H1 (cell line): ENCODE measurements at regions not wholly inside any gene's neighbourhood (a gene's known extent, or its start where the extent isn't known, plus 50 kb on each side); places are given as distances from the start of the nearest gene placed in this dataset.

ENCODE experiments used
- CTCF ChIA-PET: fragments of 300-600 bp; sonication (Branson Sonifier 250); formaldehyde crosslinking; loops from one replicate; lab custom pipeline; 2021; ENCODE audit not compliant: partially characterized antibody; lab: Charles Lee
- POLR2A ChIA-PET: fragments of 300-600 bp; sonication (Branson Sonifier 250); formaldehyde crosslinking; loops from one replicate; lab custom pipeline; 2021; ENCODE audit warnings: inconsistent platforms; ENCODE audit not compliant: partially characterized antibody; lab: Charles Lee
- DNase-seq, 2 experiments: peaks; one replicate each; pipeline versions ENCODE4 v3.0.0 to v3.0.0-alpha.2; 2010 to 2022; ENCODE audit warnings: low spot score in 2 of 2, low read depth in 1 of 2, mixed read lengths in 1 of 2
- FAIRE-seq: peaks from 2 replicates; lab custom pipeline; 2011; peaks lifted over from hg19 to GRCh38; lab: Jason Lieb, UNC
- H2AFZ ChIP-seq: 2 replicates; pipeline ENCODE4 v1.8.1; 2012; ENCODE audit warnings: low read length, inconsistent platforms
- H2AK5ac ChIP-seq: 2 replicates; pipeline ENCODE4 v1.6.1; 2013; ENCODE audit warnings: low read depth, low read length
- H2BK120ac ChIP-seq: replicated peaks from 2 replicates; pipeline ENCODE3; 2013; ENCODE audit warnings: low read depth, low read length, inconsistent platforms
- H2BK12ac ChIP-seq: 2 replicates; pipeline ENCODE4 v1.6.1; 2013; ENCODE audit warnings: low read depth, low read length
- H2BK15ac ChIP-seq: 2 replicates; pipeline ENCODE4 v1.6.1; 2013; ENCODE audit warnings: low read length
- H2BK20ac ChIP-seq: 2 replicates; pipeline ENCODE4 v1.6.1; 2013; ENCODE audit warnings: low read length
- H2BK5ac ChIP-seq: 2 replicates; pipeline ENCODE4 v1.6.1; 2013; ENCODE audit warnings: low read depth, low read length
- H3K14ac ChIP-seq: 2 replicates; pipeline ENCODE4 v1.6.1; 2013; ENCODE audit warnings: inconsistent platforms; ENCODE audit not compliant: insufficient read length
- H3K18ac ChIP-seq: 2 replicates; pipeline ENCODE4 v1.6.1; 2013; ENCODE audit warnings: low read length; ENCODE audit errors: extremely low read depth
- H3K23ac ChIP-seq: 2 replicates; pipeline ENCODE4 v1.6.1; 2013; ENCODE audit warnings: inconsistent platforms; ENCODE audit not compliant: insufficient read length
- H3K23me2 ChIP-seq: 2 replicates; pipeline ENCODE4 v1.6.1; 2013; ENCODE audit warnings: low read depth, low read length
- H3K27ac ChIP-seq: 2 replicates; pipeline ENCODE4 v1.6.1; 2011; ENCODE audit warnings: low read depth, low read length, inconsistent platforms
- H3K27me3 ChIP-seq, 4 experiments: replicated peaks in 1 of 4; 1 replicate in 1 of 4; 2 replicates in 3 of 4; pipeline versions ENCODE4 v1.6.1 to v1.8.1; 2011 to 2013; ENCODE audit warnings: low read length in 3 of 4, mild to moderate bottlenecking in 3 of 4, inconsistent platforms in 2 of 4, mixed read lengths in 2 of 4, moderate library complexity in 1 of 4; ENCODE audit not compliant: control insufficient read depth in 3 of 4, insufficient read depth in 3 of 4; ENCODE audit errors: extremely low read depth in 1 of 4
- H3K36me3 ChIP-seq, 4 experiments: 2 replicates each; pipeline versions ENCODE4 v1.6.1 to v1.8.1; 2011 to 2013; ENCODE audit warnings: mild to moderate bottlenecking in 4 of 4, low read length in 3 of 4, moderate library complexity in 2 of 4, control low read depth in 1 of 4, inconsistent platforms in 1 of 4; ENCODE audit not compliant: insufficient read depth in 4 of 4, control insufficient read depth in 2 of 4
- H3K4ac ChIP-seq: replicated peaks from 2 replicates; pipeline ENCODE3; 2013; ENCODE audit warnings: low read length, low read depth, mixed read lengths, inconsistent platforms; ENCODE audit not compliant: insufficient read length
- H3K4me1 ChIP-seq, 4 experiments: replicated peaks in 1 of 4; 1 replicate in 1 of 4; 2 replicates in 3 of 4; pipeline versions ENCODE4 v1.6.1 to v1.8.1; 2011 to 2013; ENCODE audit warnings: low read length in 3 of 4, inconsistent platforms in 2 of 4, mixed read lengths in 1 of 4; ENCODE audit not compliant: insufficient read depth in 4 of 4, control insufficient read depth in 3 of 4
- H3K4me2 ChIP-seq, 2 experiments: 2 replicates each; pipeline versions ENCODE4 v1.6.1 to v1.8.1; 2011 to 2013; ENCODE audit warnings: low read depth in 2 of 2, low read length in 2 of 2, control low read depth in 1 of 2, inconsistent platforms in 1 of 2, mild to moderate bottlenecking in 1 of 2; ENCODE audit not compliant: insufficient read depth in 1 of 2
- H3K4me3 ChIP-seq, 4 experiments: fragments of 200-600, 300-600 bp in 1 of 4; sonication (generic), shearing (Covaris generic), sonication (Bioruptor Twin) in 1 of 4; 2 replicates each; pipeline versions ENCODE4 v1.5.1 to v1.8.1; 2011 to 2016; ENCODE audit warnings: low read length in 4 of 4, low read depth in 3 of 4, control low read depth in 2 of 4, inconsistent platforms in 2 of 4, mild to moderate bottlenecking in 2 of 4, mixed read lengths in 1 of 4, moderate library complexity in 1 of 4; ENCODE audit not compliant: insufficient read depth in 2 of 4; ENCODE audit errors: extremely low read depth in 1 of 4
- H3K56ac ChIP-seq: replicated peaks from 2 replicates; pipeline ENCODE3; 2013; ENCODE audit warnings: low read depth, mild to moderate bottlenecking, mixed read lengths, low read length, inconsistent platforms; ENCODE audit not compliant: insufficient read length
- H3K79me1 ChIP-seq: 2 replicates; pipeline ENCODE4 v1.6.1; 2013; ENCODE audit warnings: low read depth, low read length, control low read depth
- H3K79me2 ChIP-seq, 2 experiments: 2 replicates each; pipeline versions ENCODE4 v1.6.1 to v1.8.1; 2012 to 2013; ENCODE audit warnings: low read length in 2 of 2, mild to moderate bottlenecking in 2 of 2, inconsistent platforms in 1 of 2; ENCODE audit not compliant: insufficient read depth in 2 of 2, control insufficient read depth in 1 of 2
- H3K9ac ChIP-seq, 4 experiments: replicated peaks in 1 of 4; 1 replicate in 1 of 4; 2 replicates in 3 of 4; pipeline versions ENCODE4 v1.6.1 to v1.8.1; 2011 to 2013; ENCODE audit warnings: low read depth in 3 of 4, low read length in 3 of 4, control low read depth in 2 of 4, mild to moderate bottlenecking in 2 of 4, moderate library complexity in 2 of 4, inconsistent platforms in 1 of 4; ENCODE audit errors: extremely low read depth in 1 of 4
- H3K9me3 ChIP-seq, 2 experiments: 2 replicates each; pipeline versions ENCODE4 v1.6.1 to v1.8.1; 2012 to 2013; ENCODE audit warnings: mild to moderate bottlenecking in 2 of 2, moderate library complexity in 2 of 2, control low read depth in 1 of 2, inconsistent platforms in 1 of 2, low read depth in 1 of 2, low read length in 1 of 2, mixed read lengths in 1 of 2; ENCODE audit not compliant: insufficient read depth in 2 of 2
- H4K20me1 ChIP-seq, 2 experiments: replicated peaks in 1 of 2; 2 replicates each; pipeline versions ENCODE3 to v1.8.1; 2011 to 2013; ENCODE audit warnings: inconsistent platforms in 2 of 2, low read length in 2 of 2, mild to moderate bottlenecking in 1 of 2; ENCODE audit not compliant: insufficient read depth in 2 of 2, control insufficient read depth in 1 of 2
- H4K5ac ChIP-seq: 2 replicates; pipeline ENCODE4 v1.6.1; 2013; ENCODE audit warnings: low read length, low read depth, mixed read lengths, inconsistent platforms; ENCODE audit not compliant: insufficient read length
- H4K8ac ChIP-seq: 2 replicates; pipeline ENCODE4 v1.8.0; 2013; ENCODE audit warnings: mild to moderate bottlenecking, moderate library complexity, low read length, inconsistent platforms; ENCODE audit not compliant: insufficient read depth; ENCODE audit errors: extremely low read depth
- H4K91ac ChIP-seq: replicated peaks from 2 replicates; pipeline ENCODE3; 2013; ENCODE audit warnings: low read length, mixed read lengths, inconsistent platforms; ENCODE audit not compliant: insufficient read length
- EZH2 ChIP-seq: fragments of 200-600 bp; sonication (generic); IDR thresholded peaks from 2 replicates; pipeline ENCODE4 v1.7.1; 2012; ENCODE audit warnings: low read depth, mild to moderate bottlenecking, moderate library complexity, low read length, inconsistent platforms; ENCODE audit not compliant: severe bottlenecking
- GTF2F1 ChIP-seq: IDR thresholded peaks from 2 replicates; pipeline ENCODE4 v1.6.1; 2012; ENCODE audit warnings: low read depth, low read length, improper control_type of control experiment, borderline replicate concordance
- WGBS, 2 experiments: shearing (Covaris generic) in 1 of 2; methylation state at CpG; one replicate each; pipeline versions ENCODE4 v1.1.6 to v1.1.7; 2013 to 2015; ENCODE audit warnings: low lambda C conversion rate in 2 of 2, mixed read lengths in 2 of 2, inconsistent platforms in 1 of 2, low coverage in 1 of 2, missing lambda C conversion rate in 1 of 2; ENCODE audit not compliant: insufficient replicate concordance in 2 of 2, insufficient coverage in 1 of 2, insufficient read length in 1 of 2; ENCODE audit errors: extremely low coverage in 1 of 2, missing lambda C conversion rate in 1 of 2; 5-methylcytosine and 5-hydroxymethylcytosine counted together

GRCh38 chr10:130862626-130863025 lies 448.9 kb downstream of the TCERG1L start:
- Histone ChIP-seq H2BK120ac (no peak overlapping the region), H3K23me2 (no peaks in the 10 kb centered on the region), H2AFZ (no peak overlapping the region), H4K20me1 (no peaks in the 10 kb centered on the region), H3K18ac (no peak overlapping the region), H3K4me1 (no peaks in the 10 kb centered on the region), H3K36me3 (no peaks in the 10 kb centered on the region), H3K14ac (no peak overlapping the region), H4K8ac (no peak overlapping the region; the same call in 1 of the 2 replicates), H4K91ac (no peak overlapping the region), H2BK20ac (no peak overlapping the region), H3K56ac (no peak overlapping the region), H3K4ac (no peak overlapping the region), H3K4me3 (no peak overlapping the region), H3K27ac (no peak overlapping the region), H3K9me3 (no peaks in the 10 kb centered on the region), H3K23ac (no peak overlapping the region), H2AK5ac (no peak overlapping the region), H3K9ac (no peak overlapping the region), H2BK15ac (no peak overlapping the region), H2BK12ac (no peak overlapping the region), H3K27me3 (no peaks in the 10 kb centered on the region), H3K79me1 (no peaks in the 10 kb centered on the region), H3K79me2 (no peaks in the 10 kb centered on the region), H4K5ac (no peak overlapping the region), H2BK5ac (no peak overlapping the region), H3K4me2 (no peak overlapping the region)
- CTCF ChIA-PET = interaction anchor here (1.7 kb wide), 1 partner anchor 164 kb away, joined by 4 read pairs; no protein-coding TSS in a partner anchor
- 91% methylated on average over 8 of the region's 8 CpGs; no CpG with 5 or more reads in 1 of the 2 experiments for WGBS, 2 experiments
- POLR2A ChIA-PET = no interaction called here
- DNase-seq (no peak), FAIRE-seq (no peak)
- no peak for TF ChIP-seq GTF2F1
- no peak for TF ChIP-seq EZH2
